HG03039 (cell line): ENCODE measurements at regions not wholly inside any gene's neighbourhood (a gene's known extent, or its start where the extent isn't known, plus 50 kb on each side); places are given as distances from the start of the nearest gene placed in this dataset.

Experiments
- ATAC-seq: cut with Tn5 transposase; IDR thresholded peaks from one replicate; pipeline ENCODE4 v1.9.1; 2021; ENCODE audit warnings: mild to moderate bottlenecking, moderate library complexity; ENCODE audit not compliant: unreplicated experiment

DNA sequence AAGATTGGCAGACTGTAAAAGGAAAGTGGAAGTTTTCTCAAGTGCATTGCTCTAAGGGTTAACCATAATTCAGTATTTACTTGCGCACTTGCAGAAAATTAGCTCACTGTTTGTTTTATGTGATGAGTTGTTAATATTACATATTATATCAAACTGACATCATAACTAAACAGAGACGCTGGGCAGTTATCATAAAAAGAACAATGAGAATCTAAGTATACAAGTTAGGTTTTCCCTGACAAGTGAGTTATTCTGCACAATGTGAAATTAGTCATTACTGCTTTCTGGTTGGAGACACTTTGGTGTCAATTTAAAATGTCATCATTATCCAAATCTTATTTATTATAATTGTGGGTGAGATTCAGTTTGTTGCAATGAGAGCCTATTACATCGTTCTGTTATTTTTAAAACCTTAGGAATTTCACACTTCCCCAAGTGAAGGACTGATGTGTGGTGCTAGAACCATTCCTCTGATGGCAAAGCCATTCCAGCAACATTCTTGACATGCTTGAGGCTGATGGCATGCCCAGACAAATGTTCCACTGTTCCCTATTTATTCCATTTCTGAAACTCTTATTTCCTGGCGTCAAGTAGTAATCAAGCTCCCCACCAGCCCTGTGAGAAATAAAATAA lies 90.1 kb upstream of the FLRT2 start:
- ATAC-seq, result no peak

DNA sequence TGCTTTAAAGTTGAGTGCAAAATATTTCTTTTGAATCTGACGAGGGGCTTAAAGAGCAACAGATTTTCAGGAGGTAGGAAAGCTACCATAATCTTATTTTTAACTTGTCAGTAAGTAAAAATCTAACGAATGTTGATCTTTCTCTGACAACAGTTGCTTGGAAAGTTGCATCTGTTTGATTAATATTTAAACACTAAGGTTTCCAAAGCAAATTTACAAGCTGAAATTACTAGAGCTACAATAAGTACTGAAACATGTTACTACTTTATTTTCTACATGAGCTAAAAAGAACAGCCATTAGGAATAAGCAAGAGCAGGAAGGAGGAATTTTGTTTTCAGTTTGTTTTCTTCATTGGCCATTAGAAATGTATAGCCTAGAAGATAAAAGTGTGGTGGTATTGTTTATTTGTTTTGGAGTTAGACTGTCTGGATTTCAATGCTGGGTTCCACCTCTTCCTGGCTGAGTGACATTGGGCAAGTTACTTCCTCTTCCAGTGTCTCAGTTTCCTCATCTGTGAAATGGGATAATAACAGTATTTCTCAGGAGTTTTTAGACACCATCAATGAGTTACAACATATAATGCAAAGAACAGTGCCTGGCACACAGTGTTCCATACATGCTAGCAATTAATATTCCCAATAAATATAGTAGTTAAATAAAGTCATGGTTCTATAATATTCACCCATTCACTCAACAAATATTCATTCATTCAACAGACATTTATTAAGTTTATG lies 87.9 kb upstream of the FLRT2 start:
- ATAC-seq, result no peak

DNA sequence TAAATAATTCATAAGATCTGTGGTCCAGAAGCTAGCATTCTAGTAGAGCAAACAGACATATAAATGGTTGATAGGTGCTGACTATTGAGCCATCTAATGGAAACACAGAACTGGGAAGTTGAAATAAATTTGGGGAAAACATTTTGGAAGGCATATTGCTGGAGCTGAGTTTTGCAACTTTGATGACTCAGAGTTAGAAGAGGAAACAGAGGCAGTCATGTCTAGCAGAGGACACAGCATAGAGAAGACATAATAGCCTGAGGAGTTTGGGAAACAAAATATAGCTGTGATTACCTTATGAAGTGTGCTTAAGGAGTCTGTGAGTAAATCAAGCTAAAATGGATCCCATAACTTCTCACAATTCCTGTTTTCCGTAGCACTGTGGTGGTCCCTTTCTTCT lies 86.9 kb upstream of the FLRT2 start:
- ATAC-seq, result no peak

DNA sequence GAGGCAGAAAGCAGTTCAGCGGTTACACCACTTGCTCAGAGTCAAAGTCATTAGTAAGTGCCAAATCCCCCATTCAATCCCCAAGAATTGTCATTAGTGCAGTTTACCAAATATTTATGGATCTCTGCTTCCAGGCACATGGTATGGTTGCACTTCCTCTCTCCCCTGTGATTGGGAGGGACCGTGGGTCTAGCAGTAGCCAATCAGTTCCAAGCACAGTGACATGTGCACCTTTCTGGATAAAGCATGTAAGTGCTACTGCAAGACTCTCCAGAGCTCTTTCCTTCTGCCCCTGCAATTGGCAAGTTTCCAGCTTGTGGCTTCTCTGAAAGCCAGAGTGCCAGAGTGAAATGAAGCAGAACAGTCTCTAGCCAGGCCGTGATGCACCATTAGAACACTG lies 85.3 kb upstream of the FLRT2 start:
- ATAC-seq, result no peak

DNA sequence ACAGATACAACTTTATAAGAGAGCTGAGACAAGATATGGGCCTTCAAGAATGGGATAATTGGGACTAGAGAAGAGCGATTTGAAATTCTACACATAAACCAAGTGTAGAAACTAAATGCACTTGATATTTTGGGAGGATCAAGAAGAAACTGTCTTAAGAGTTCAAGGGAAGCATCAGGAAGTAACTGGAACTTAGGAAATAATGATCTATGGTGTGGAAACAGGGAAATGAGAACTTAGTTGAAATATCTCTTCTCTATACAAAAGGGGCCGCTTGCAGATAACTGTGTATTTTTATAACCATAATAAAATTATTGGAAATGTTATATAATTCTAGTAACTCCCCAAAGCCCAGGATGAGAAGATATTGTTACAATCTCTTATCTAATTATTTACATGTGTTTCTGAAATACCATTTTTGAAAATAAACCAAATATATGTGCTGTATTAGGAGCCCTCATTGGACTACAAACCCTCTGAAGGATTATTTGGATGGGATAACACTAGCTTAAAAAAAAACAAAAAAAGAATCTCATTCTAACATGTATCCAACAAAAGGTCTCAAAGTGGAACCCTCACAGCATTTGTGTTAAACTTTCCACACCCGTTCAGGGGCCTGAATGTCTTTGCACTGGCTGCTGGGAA lies 84.7 kb upstream of the FLRT2 start:
- no peak for ATAC-seq

DNA sequence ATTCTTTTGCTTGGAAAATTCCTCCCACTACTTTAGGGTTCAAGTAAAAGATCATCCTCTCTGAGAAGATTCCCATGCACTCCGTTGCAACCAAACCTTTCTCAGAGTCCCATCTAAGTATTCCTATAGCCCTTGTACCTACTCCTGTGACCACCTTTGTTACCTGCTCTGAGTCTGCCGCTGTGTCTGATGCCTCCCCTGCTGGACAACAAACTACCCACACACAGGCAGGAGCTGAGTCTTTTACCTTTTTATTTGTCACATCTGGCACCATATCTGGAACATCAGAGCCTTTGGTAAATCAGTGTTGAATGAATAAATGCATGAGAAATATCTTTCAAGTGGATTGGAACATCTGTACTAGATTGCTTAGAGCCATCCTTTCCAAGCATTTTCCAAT lies 82.1 kb upstream of the FLRT2 start:
- ATAC-seq, result no peak

DNA sequence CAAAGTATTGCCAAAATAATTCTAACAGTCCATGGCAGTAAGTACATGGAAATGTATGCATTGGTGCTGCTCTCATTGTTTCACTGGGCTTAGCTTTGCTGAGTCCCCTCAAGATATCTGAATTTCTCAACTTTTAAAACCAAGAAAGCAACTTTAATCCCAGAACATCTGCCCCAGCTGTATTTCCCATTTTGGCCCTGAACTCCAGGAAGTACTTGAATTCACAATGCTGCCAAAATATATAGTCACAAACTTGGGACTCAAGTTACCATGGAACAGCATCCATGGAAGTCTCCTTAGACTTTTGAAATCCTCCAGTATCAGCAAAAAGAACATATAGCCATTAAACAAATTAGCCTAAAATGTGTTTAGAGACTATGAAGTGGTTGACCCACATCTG lies 78.5 kb upstream of the FLRT2 start:
- no peak for ATAC-seq

DNA sequence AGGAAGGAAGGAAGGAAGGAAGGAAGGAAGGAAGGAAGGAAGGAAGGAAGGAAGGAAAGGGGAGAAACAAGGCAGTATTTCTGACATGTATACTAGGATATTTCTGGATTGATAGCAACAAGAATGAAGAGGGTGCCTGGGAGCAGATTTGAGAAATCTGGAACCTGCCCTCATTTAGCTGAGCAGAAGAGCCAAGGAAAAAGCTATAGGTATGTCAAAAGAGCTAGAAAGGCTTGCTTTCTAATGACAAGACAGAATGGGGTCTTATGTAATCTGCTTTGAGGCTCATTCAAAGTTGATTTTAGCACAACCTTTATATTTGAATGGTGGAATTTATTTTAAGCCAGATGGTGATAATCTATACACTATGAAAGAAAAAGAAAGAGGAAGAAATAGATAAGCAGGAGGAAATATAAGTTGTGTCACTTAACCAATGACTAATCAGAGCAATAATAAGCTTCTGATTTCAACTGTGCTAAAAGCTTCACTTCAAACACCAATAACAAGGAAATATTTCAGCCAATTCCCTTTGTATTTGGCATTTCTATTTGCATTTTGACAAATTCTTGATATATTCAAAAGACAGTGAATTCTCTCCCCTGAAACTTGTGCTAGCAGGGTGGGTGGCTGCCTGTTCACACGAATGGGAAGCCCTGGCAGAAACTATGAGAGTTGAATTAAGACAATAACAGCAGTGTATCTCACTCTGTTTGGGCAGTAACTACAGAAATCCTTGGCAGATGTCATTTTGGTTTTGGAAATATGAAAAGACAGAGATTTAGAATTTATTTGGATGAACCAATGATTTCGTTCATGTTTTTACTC lies 76.3 kb upstream of the FLRT2 start:
- ATAC-seq, result no peak

DNA sequence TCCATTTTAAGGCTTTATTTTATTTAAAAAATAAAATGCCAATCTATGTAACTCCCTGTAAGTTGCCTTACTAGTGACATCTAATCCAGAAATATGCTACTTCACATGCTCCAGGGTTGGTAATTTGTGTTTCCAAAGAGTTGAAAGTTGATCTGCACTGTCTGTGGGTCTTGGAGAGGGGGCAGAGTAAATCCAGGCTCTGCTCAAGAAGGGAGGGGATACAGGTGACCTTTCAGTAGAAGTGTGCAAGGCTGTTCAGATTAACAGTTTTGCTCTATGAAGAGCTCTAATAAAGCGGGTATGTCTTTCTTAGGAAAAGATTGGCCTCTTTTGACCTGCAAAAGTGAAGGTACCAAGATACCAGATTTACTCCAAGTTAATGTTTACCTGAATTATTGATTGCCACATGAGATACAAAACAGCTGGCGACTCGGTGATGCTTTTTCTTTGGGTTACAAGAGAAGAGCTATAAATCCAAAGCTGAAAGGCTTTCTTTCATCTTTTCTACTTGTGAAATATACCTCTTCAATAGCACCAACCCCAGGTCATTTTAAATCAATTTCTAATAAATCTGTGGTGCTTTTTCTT lies 75.6 kb upstream of the FLRT2 start:
- no peak for ATAC-seq

DNA sequence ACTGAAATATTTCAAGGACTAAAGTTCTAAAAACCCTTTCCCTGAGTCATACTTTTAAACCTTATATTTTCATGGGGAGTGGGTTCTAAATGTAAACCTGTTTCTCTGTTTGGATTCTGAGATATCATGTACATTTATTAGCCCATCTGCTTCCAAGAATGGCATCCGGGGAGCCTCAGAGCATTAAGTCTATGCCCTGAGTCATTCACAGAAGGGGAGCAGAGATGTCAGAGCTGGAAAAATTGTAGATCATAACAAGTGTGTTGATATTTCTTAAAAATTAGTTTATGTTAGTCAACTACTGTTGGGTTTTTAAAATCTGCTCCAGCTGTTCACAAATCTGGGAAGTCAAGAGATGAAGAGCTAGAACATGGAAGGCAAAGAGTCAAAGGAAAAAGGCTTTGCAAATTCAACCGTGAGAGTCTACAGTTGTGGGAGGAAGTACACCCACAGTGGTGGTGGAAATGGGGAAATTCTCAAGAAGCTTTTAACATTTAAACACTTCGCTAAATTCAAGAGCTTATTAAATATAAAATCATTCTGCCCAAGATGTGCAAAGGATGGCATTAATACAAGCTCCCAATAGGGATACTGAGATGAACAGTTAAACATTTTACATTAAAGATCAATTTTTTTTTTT lies 70.5 kb upstream of the FLRT2 start:
- no peak for ATAC-seq

DNA sequence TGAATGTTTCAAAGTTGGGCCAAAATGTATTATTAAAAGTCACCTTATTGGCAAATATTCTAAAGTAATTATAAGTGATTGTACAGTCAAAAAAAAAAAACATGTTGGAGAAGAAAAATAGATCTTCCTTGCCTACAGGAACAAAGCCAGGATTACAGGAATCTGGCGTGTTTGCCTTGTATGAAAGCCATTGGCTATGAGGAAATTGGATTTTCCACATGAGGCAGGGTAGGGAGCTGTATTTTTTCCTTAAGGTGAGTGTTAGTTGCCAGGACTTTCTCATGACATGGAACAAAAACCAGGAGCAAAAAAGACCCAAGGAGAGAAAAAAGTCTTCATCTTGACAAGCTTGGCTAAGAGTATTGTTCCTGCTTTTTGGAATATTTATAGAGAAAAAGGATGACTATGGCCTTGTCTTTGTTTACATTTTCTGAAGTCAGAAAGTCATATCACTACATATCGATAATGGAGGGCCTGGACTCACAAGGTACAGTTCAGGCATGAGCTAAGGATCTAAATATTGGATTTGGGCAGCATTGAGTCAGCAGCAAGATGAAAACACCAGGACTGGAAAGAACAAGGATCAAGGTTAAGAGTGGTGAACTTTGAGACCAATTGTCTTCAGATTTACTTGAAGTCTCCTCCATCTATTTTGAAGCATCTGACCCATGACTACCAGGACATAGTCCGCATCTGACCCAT lies 68.4 kb upstream of the FLRT2 start:
- ATAC-seq, result no peak

DNA sequence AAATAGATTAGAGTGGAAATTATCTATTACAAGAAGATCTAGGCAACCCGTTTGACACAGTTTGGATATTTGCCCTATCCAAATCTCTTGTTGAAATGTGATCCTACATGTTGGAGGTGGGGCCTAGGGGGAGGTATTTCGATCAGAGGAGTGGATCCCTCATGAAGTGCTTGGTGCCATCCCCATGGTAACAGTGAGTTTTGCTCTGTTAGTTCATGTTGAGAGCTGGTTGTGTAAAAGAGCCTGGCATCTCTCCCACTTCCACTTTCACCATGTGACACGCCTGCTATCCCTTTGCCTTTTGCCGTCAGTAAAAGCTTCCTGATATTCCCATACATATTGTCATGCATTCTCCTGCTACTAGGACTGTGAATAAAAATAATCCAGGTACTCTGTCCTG lies 66.4 kb upstream of the FLRT2 start:
- no peak for ATAC-seq

DNA sequence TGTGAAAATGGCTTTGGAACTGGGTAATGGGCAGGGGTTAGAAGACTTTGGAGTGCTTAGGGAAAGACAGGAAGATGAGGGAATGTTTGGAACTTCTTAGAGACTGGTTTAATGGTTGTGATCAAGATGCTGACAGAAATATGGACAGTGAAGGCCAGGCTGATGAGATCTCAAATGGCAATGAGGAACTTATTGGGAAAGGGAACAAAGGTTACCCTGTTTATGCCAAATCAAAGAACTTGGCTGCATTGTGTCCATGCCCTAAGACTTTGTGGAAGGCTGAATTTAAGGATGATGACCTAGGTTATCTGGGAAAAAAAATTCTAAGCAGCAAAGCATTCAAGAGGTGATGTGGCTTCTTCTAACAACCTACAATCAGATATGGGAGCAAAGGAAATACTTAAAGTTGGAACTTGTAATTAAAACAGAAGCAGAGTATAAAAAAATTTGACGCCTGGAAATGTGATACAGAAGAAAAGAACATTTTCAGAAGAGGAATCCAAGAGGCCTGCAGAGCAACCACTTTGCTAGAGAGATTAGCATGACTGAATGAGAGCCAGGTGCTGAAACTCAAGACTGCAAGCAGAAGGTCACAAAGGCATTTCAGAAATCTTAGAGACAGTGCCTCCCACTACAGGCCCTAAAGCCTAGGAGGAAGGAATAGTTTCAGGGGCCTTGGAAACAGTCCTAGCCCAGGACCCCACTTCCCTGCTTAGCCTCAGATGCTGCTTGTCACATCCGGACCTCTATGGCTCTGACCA lies 65.6 kb upstream of the FLRT2 start:
- ATAC-seq, result no peak

DNA sequence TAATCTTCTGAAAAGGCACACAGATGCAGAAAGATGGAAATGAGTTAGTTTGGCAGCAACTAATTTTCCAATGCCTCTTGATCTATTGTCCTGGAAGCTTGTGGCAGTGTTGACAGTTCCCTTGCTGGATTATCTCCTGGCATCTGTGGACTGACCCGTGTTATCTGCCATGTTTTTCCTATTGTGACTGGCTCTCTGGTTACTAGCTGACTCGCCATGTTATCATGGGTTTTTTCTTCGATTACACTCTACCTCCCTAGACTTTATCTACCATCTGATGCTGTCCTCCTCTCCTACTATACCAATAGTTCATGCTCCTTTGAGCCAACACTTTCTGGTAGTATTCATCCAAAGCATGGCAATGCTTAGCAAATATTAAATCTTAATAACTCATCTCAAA lies 63.3 kb upstream of the FLRT2 start:
- ATAC-seq, result no peak

DNA sequence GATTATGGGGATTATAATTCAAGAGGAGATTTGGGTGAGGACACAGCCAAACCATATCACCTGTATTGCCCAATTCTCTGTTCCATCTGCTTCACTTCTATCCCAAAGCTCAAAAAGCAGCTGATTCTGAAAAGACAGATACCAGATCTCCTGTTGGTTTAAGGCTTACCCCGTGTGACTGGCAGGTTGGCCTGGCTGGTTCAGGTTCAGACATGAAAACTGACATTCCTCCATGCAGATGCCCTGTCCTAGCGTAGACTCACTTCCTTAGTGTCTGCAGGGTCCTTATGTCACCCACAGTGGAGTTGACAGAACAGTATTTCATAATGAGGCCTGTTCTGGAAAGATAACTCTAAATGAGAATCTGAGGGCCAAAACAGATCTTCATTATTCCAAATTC lies 61.1 kb upstream of the FLRT2 start:
- no peak for ATAC-seq

DNA sequence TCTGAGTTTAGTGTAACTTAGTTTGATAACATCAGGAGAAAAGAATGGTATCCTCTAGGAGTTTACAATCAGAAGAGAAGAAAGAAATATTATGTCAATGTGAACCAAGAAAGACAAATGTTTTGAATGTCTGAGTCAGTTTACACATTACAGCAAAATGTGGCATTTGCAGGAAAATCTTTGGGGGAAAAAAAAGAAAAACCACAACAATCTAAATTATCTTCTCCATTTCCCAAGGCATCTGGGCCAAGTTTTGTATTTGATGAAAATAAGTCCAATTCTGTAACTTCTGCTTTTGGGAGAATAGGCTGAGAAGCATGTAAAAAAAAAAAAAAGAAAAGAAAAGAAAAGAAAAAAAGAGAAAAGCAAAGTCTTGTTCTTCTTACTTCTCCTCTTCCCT lies 58.8 kb upstream of the FLRT2 start:
- no peak for ATAC-seq

DNA sequence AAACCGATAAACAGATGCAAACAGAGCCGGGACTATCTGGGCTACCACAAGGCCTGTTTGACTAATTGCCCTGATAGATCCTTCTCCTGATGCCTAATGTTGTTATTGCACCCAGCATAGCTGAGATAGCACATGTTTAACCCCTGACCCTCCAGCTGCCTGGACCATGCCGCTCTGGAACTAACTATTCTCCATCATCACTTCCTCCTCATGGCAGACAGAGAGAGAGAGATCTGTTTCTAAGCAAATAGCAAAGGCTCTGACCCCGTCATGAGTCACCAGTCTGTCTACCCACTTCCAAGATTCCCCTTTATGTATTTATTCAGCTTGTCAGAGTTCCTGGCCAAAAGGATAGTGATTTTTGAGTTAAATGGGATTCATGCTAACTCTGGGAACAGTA lies 58.2 kb upstream of the FLRT2 start:
- ATAC-seq, result no peak

DNA sequence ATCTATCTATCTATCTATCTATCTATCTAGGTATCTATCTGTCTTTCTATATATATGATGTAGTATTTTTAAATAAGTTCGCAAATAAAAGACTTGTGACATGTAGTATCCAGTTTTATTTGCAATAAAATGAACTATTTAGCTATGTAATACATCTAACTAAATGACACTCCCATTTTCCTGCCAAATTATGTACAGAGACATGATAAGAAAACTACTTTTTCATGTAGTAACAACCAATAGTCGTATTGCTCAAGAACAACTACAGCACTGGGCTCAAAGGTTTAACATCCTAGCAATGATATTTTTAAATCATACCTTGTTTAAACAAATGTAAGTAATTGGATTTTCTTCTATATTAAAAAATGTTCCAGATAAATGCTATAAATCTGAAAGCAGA lies 55.5 kb upstream of the FLRT2 start:
- ATAC-seq, result no peak

DNA sequence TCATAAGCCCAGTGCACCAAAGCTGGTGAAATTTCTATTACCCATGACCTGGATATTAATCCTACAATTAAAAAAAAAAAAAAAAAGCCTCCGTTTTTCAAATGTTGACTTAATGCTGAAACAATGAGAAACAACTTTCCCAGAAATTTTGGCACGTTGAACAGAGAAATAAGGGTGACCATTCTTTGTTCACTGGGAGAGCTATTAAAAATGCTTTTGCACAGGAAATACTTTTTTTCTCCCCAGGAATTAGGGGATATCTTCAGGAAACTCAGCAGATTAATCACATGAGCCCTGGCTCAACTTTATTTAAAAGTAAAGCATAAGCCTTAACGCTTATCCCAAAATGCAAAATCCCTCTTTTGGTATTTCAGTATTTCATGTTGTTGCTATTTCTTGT lies 54.8 kb upstream of the FLRT2 start:
- ATAC-seq, result no peak
